ENCODE measurements at regions not wholly inside any gene's neighbourhood (a gene's known extent, or its start where the extent isn't known, plus 50 kb on each side); places are given as distances from the start of the nearest gene placed in this dataset.

GRCh38 chr9:96082516-96083232, 207.2 kb downstream of the ERCC6L2 start:
- H3K4me3 ChIP-seq (ENCODE audit: low read length), result no peak overlapping the region
- DNase-seq (ENCODE audit: low read depth), result no peak

GRCh38 chr9:96080364-96080763, 204.9 kb downstream of the ERCC6L2 start:
- Histone ChIP-seq H3K9me3 (ENCODE audit: control insufficient read depth, low read length) (peaks cover 6% of the 10 kb centered on the region), H3K4me1 (ENCODE audit: control insufficient read depth, insufficient read depth, low read length) (no peaks in the 10 kb centered on the region), H3K36me3 (ENCODE audit: control insufficient read depth, insufficient read depth, low read length, severe bottlenecking) (no peaks in the 10 kb centered on the region), H3K9ac (ENCODE audit: low read length) (no peak overlapping the region), H3K4me3 (ENCODE audit: low read length) (no peak overlapping the region), H3K27me3 (replicated peaks; ENCODE audit: control insufficient read depth, insufficient read depth, low read length) (peaks cover 18% of the 10 kb centered on the region)
- DNase-seq (ENCODE audit: low read depth), result no peak

More at GRCh38 chr9:96082516-96083232, 207.2 kb downstream of the ERCC6L2 start:
- H3K9me3 ChIP-seq (ENCODE audit: control insufficient read depth, low read length), result peaks cover 6% of the 10 kb centered on the region
- H3K27me3 ChIP-seq (replicated peaks; ENCODE audit: control insufficient read depth, insufficient read depth, low read length), result peaks cover 27% of the 10 kb centered on the region
- no peaks in the 10 kb centered on the region for H3K36me3 ChIP-seq (ENCODE audit: control insufficient read depth, insufficient read depth, low read length, severe bottlenecking)
- H3K4me1 ChIP-seq (ENCODE audit: control insufficient read depth, insufficient read depth, low read length), result no peaks in the 10 kb centered on the region
- H3K9ac ChIP-seq (ENCODE audit: low read length), result no peak overlapping the region

- no peak for DNase-seq (ENCODE audit: low read depth)
- H3K4me3 ChIP-seq (ENCODE audit: low read length), result no peak overlapping the region
- H3K9ac ChIP-seq (ENCODE audit: low read length), result no peak overlapping the region
- no peaks in the 10 kb centered on the region for H3K4me1 ChIP-seq (ENCODE audit: control insufficient read depth, insufficient read depth, low read length)
- H3K27me3 ChIP-seq (replicated peaks; ENCODE audit: control insufficient read depth, insufficient read depth, low read length), result peaks cover 16% of the 10 kb centered on the region
- no peaks in the 10 kb centered on the region for H3K36me3 ChIP-seq (ENCODE audit: control insufficient read depth, insufficient read depth, low read length, severe bottlenecking)
- peaks cover 6% of the 10 kb centered on the region for H3K9me3 ChIP-seq (ENCODE audit: control insufficient read depth, low read length)
These were observed 204.3 kb downstream of the ERCC6L2 start for GRCh38 chr9:96079779-96080178.

- no peaks in the 10 kb centered on the region for H3K36me3 ChIP-seq (ENCODE audit: control insufficient read depth, insufficient read depth, low read length, severe bottlenecking)
- H3K4me3 ChIP-seq (ENCODE audit: low read length), result no peak overlapping the region
- DNase-seq (ENCODE audit: low read depth), result peak; percentile 7
These were observed 203.5 kb downstream of the ERCC6L2 start for GRCh38 chr9:96078897-96079490.

GRCh38 chr9:96075757-96076156, 200.3 kb downstream of the ERCC6L2 start:
- DNase-seq (ENCODE audit: low read depth), result no peak
- H3K27me3 ChIP-seq (replicated peaks; ENCODE audit: control insufficient read depth, insufficient read depth, low read length), result peaks cover 24% of the 10 kb centered on the region
- H3K9me3 ChIP-seq (ENCODE audit: control insufficient read depth, low read length), result peaks cover 6% of the 10 kb centered on the region
- H3K36me3 ChIP-seq (ENCODE audit: control insufficient read depth, insufficient read depth, low read length, severe bottlenecking), result no peaks in the 10 kb centered on the region
- H3K9ac ChIP-seq (ENCODE audit: low read length), result no peak overlapping the region
- H3K4me3 ChIP-seq (ENCODE audit: low read length), result no peak overlapping the region
- H3K4me1 ChIP-seq (ENCODE audit: control insufficient read depth, insufficient read depth, low read length), result no peaks in the 10 kb centered on the region

More at GRCh38 chr9:96078897-96079490, 203.5 kb downstream of the ERCC6L2 start:
- no peak overlapping the region for H3K9ac ChIP-seq (ENCODE audit: low read length)
- H3K4me1 ChIP-seq (ENCODE audit: control insufficient read depth, insufficient read depth, low read length), result no peaks in the 10 kb centered on the region
- H3K27me3 ChIP-seq (replicated peaks; ENCODE audit: control insufficient read depth, insufficient read depth, low read length), result peaks cover 18% of the 10 kb centered on the region
- H3K9me3 ChIP-seq (ENCODE audit: control insufficient read depth, low read length), result peaks cover 6% of the 10 kb centered on the region

- Histone ChIP-seq H3K9me3 (ENCODE audit: control insufficient read depth, low read length) (peaks cover 6% of the 10 kb centered on the region), H3K4me3 (ENCODE audit: low read length) (no peak overlapping the region), H3K27me3 (replicated peaks; ENCODE audit: control insufficient read depth, insufficient read depth, low read length) (peaks cover 17% of the 10 kb centered on the region), H3K36me3 (ENCODE audit: control insufficient read depth, insufficient read depth, low read length, severe bottlenecking) (no peaks in the 10 kb centered on the region), H3K9ac (ENCODE audit: low read length) (no peak overlapping the region), H3K4me1 (ENCODE audit: control insufficient read depth, insufficient read depth, low read length) (no peaks in the 10 kb centered on the region)
- no peak for DNase-seq (ENCODE audit: low read depth)
These were observed 199.6 kb downstream of the ERCC6L2 start for GRCh38 chr9:96075111-96075510.

GRCh38 chr9:96073531-96074480, 198.3 kb downstream of the ERCC6L2 start:
- H3K9me3 ChIP-seq (ENCODE audit: control insufficient read depth, low read length), result peaks cover 6% of the 10 kb centered on the region
- H3K9ac ChIP-seq (ENCODE audit: low read length), result no peak overlapping the region
- H3K27me3 ChIP-seq (replicated peaks; ENCODE audit: control insufficient read depth, insufficient read depth, low read length), result peaks cover 13% of the 10 kb centered on the region
- H3K36me3 ChIP-seq (ENCODE audit: control insufficient read depth, insufficient read depth, low read length, severe bottlenecking), result no peaks in the 10 kb centered on the region
- H3K4me1 ChIP-seq (ENCODE audit: control insufficient read depth, insufficient read depth, low read length), result no peaks in the 10 kb centered on the region
- DNase-seq (ENCODE audit: low read depth), result no peak
- H3K4me3 ChIP-seq (ENCODE audit: low read length), result no peak overlapping the region

GRCh38 chr9:96072930-96073329, 197.4 kb downstream of the ERCC6L2 start:
- no peak for DNase-seq (ENCODE audit: low read depth)
- H3K27me3 ChIP-seq (replicated peaks; ENCODE audit: control insufficient read depth, insufficient read depth, low read length), result peaks cover 13% of the 10 kb centered on the region
- no peaks in the 10 kb centered on the region for H3K4me1 ChIP-seq (ENCODE audit: control insufficient read depth, insufficient read depth, low read length)
- H3K36me3 ChIP-seq (ENCODE audit: control insufficient read depth, insufficient read depth, low read length, severe bottlenecking), result no peaks in the 10 kb centered on the region
- H3K4me3 ChIP-seq (ENCODE audit: low read length), result no peak overlapping the region
- H3K9ac ChIP-seq (ENCODE audit: low read length), result no peak overlapping the region
- no peaks in the 10 kb centered on the region for H3K9me3 ChIP-seq (ENCODE audit: control insufficient read depth, low read length)

- H3K4me3 ChIP-seq (ENCODE audit: low read length), result no peak overlapping the region
- H3K27me3 ChIP-seq (replicated peaks; ENCODE audit: control insufficient read depth, insufficient read depth, low read length), result peaks cover 13% of the 10 kb centered on the region
- no peaks in the 10 kb centered on the region for H3K9me3 ChIP-seq (ENCODE audit: control insufficient read depth, low read length)
- H3K4me1 ChIP-seq (ENCODE audit: control insufficient read depth, insufficient read depth, low read length), result peaks cover 8% of the 10 kb centered on the region
- no peaks in the 10 kb centered on the region for H3K36me3 ChIP-seq (ENCODE audit: control insufficient read depth, insufficient read depth, low read length, severe bottlenecking)
- no peak for DNase-seq (ENCODE audit: low read depth)
- no peak overlapping the region for H3K9ac ChIP-seq (ENCODE audit: low read length)
These were observed 196.3 kb downstream of the ERCC6L2 start for GRCh38 chr9:96071815-96072124.

GRCh38 chr9:96071076-96071814, 195.8 kb downstream of the ERCC6L2 start:
- H3K4me3 ChIP-seq (ENCODE audit: low read length), result no peak overlapping the region
- DNase-seq (ENCODE audit: low read depth), result peak; percentile 43
- H3K27me3 ChIP-seq (replicated peaks; ENCODE audit: control insufficient read depth, insufficient read depth, low read length), result peaks cover 13% of the 10 kb centered on the region
- no peaks in the 10 kb centered on the region for H3K36me3 ChIP-seq (ENCODE audit: control insufficient read depth, insufficient read depth, low read length, severe bottlenecking)
- H3K4me1 ChIP-seq (ENCODE audit: control insufficient read depth, insufficient read depth, low read length), result peaks cover 8% of the 10 kb centered on the region
- H3K9me3 ChIP-seq (ENCODE audit: control insufficient read depth, low read length), result no peaks in the 10 kb centered on the region
- H3K9ac ChIP-seq (ENCODE audit: low read length), result no peak overlapping the region
